Bronchial epithelial cell (primary cell): ENCODE measurements at regions not wholly inside any gene's neighbourhood (a gene's known extent, or its start where the extent isn't known, plus 50 kb on each side); places are given as distances from the start of the nearest gene placed in this dataset.

Experiments
- DNase-seq: peaks from one replicate; pipeline ENCODE4 v3.0.0-alpha.2; 2010; ENCODE audit warnings: low read depth
- FAIRE-seq: peaks from 2 replicates; lab custom pipeline; 2011; peaks lifted over from hg19 to GRCh38; lab: Jason Lieb, UNC
- H3K27me3 ChIP-seq: 2 replicates; pipeline ENCODE4 v1.5.1; 2011; ENCODE audit warnings: low read length; ENCODE audit not compliant: control insufficient read depth, insufficient read depth
- H3K36me3 ChIP-seq: 2 replicates; pipeline ENCODE4 v1.5.1; 2011; ENCODE audit warnings: low read length; ENCODE audit not compliant: control insufficient read depth, insufficient read depth
- H3K4me3 ChIP-seq: 2 replicates; pipeline ENCODE4 v1.5.1; 2011; ENCODE audit warnings: mild to moderate bottlenecking, low read depth, low read length, control low read depth
- TF ChIP-seq, protein P1 (sequence below): IDR thresholded peaks from 2 replicates; pipeline ENCODE4 v1.5.1; 2011; ENCODE audit warnings: mild to moderate bottlenecking, moderate library complexity, low read length, control low read depth, inconsistent platforms; ENCODE audit not compliant: insufficient read depth, severe bottlenecking

- no peak overlapping the region for H3K4me3 ChIP-seq
- no peak for FAIRE-seq
- TF ChIP-seq, protein P1, sequence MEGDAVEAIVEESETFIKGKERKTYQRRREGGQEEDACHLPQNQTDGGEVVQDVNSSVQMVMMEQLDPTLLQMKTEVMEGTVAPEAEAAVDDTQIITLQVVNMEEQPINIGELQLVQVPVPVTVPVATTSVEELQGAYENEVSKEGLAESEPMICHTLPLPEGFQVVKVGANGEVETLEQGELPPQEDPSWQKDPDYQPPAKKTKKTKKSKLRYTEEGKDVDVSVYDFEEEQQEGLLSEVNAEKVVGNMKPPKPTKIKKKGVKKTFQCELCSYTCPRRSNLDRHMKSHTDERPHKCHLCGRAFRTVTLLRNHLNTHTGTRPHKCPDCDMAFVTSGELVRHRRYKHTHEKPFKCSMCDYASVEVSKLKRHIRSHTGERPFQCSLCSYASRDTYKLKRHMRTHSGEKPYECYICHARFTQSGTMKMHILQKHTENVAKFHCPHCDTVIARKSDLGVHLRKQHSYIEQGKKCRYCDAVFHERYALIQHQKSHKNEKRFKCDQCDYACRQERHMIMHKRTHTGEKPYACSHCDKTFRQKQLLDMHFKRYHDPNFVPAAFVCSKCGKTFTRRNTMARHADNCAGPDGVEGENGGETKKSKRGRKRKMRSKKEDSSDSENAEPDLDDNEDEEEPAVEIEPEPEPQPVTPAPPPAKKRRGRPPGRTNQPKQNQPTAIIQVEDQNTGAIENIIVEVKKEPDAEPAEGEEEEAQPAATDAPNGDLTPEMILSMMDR, result no peak
- no peak for DNase-seq
- H3K27me3 ChIP-seq, result no peaks in the 10 kb centered on the region
- H3K36me3 ChIP-seq, result no peaks in the 10 kb centered on the region
Measured at GRCh38 chr17:53390575-53390974, 432.2 kb upstream of the KIF2B start.

GRCh38 chr17:53387745-53388144, 435.0 kb upstream of the KIF2B start:
- Histone ChIP-seq H3K27me3 (no peaks in the 10 kb centered on the region), H3K4me3 (no peak overlapping the region), H3K36me3 (no peaks in the 10 kb centered on the region)
- TF ChIP-seq, protein P1, result no peak
- DNase-seq, result no peak
- no peak for FAIRE-seq

- DNase-seq (no peak), FAIRE-seq (no peak)
- Histone ChIP-seq H3K27me3 (no peaks in the 10 kb centered on the region), H3K4me3 (no peak overlapping the region), H3K36me3 (no peaks in the 10 kb centered on the region)
- TF ChIP-seq, protein P1, result no peak
Measured at GRCh38 chr17:53353919-53354351, 468.8 kb upstream of the KIF2B start.

- TF ChIP-seq, protein P1, result no peak
- H3K4me3 ChIP-seq, result no peak overlapping the region
- DNase-seq (no peak), FAIRE-seq (no peak)
- H3K36me3 ChIP-seq, result no peaks in the 10 kb centered on the region
- H3K27me3 ChIP-seq, result no peaks in the 10 kb centered on the region
Measured at GRCh38 chr17:53344778-53345177, 477.9 kb upstream of the KIF2B start.

DNA sequence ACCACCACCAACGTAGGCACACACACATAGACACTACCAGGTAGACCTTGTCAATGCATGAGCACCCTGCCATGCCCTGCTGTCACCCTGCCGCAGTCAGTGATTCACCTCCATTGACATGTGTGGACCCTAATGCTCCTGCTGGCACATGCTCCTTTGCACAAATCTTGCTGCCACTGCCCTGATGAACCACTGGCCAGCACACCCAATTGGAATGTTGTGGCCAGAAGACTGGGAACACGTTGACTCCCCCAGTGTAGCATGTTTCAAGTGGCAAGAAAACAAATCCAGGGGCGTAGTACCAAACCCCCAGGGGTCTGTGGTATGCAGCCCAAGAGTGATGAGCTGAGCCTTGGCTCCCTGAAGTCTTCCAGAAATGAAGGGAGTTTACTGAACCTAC, 486.4 kb upstream of the KIF2B start:
- TF ChIP-seq, protein P1, result no peak
- H3K4me3 ChIP-seq, result no peak overlapping the region
- FAIRE-seq, result no peak
- H3K27me3 ChIP-seq, result no peaks in the 10 kb centered on the region
- DNase-seq, result peak; percentile 1
- no peaks in the 10 kb centered on the region for H3K36me3 ChIP-seq

DNA sequence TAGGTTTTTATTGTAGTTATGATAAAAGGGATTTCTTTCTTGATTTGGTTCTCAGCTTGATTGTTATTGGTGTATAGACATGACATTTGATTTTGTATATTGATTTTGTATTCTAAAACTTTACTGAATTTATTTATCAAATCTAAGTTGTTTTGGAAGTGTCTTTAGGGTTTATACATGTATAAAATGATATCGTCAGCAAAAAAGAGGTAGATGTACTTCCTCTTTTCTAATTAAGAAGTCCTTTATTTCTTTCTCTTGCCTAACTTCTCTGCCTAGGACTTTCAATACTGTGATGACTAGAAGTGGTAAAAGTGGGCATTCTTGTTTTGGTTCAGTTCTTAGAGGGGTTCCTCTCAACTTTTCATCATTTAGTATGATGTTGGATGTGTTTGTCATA, 487.3 kb upstream of the KIF2B start:
- Histone ChIP-seq H3K36me3 (no peaks in the 10 kb centered on the region), H3K27me3 (no peaks in the 10 kb centered on the region), H3K4me3 (no peak overlapping the region)
- DNase-seq (no peak), FAIRE-seq (no peak)
- TF ChIP-seq, protein P1, result no peak
